Prostate gland (tissue), 2 donors: ENCODE measurements at regions not wholly inside any gene's neighbourhood (a gene's known extent, or its start where the extent isn't known, plus 50 kb on each side); places are given as distances from the start of the nearest gene placed in this dataset.

Experiments
- DNase-seq: peaks from one replicate; pipeline ENCODE4 v3.0.0-alpha.2; 2019; ENCODE audit warnings: low spot score
- H3K27ac ChIP-seq, 2 donors: fragments of 200-600 bp; sonication (generic); 2 replicates each; pipeline ENCODE4 v1.5.1; 2017 to 2019
- H3K27me3 ChIP-seq: fragments of 200-600 bp; sonication (generic); replicated peaks from 2 replicates; pipeline ENCODE4 v1.5.1; 2019; ENCODE audit not compliant: insufficient read depth
- H3K36me3 ChIP-seq, 2 donors: fragments of 200-600 bp; sonication (generic); 1 replicate in 1 of 2; 2 replicates in 1 of 2; pipeline versions ENCODE4 v1.5.1 to v1.8.1; 2017 to 2019
- H3K4me1 ChIP-seq: fragments of 200-600 bp; sonication (generic); replicated peaks from 2 replicates; pipeline ENCODE4 v1.5.1; 2019
- H3K4me3 ChIP-seq, 2 donors: fragments of 200-600 bp; sonication (generic); 2 replicates each; pipeline ENCODE4 v1.5.1; 2017 to 2019
- H3K9me3 ChIP-seq: fragments of 200-600 bp; sonication (generic); 2 replicates; pipeline ENCODE4 v1.5.1; 2017
- POLR2A ChIP-seq: fragments of 450-650 bp; IDR thresholded peaks from one replicate; pipeline ENCODE4 v1.6.1; 2016; ENCODE audit warnings: antibody characterized with exemption, mild to moderate bottlenecking
- POLR2AphosphoS5 ChIP-seq: sonication (generic); formaldehyde crosslinking; IDR thresholded peaks from one replicate; pipeline ENCODE4 v1.6.1; 2017; ENCODE audit warnings: antibody characterized with exemption
- WGBS: methylation state at CpG from one replicate; pipeline ENCODE4 v1.1.5; 2018; 5-methylcytosine and 5-hydroxymethylcytosine counted together
- intact Hi-C: fragments of 100-400 bp; cut with DNase I; formaldehyde crosslinking; loops from one replicate; pipeline ENCODE4 v1.14.2; 2022
- TF ChIP-seq, protein P1 (sequence below), 4 experiments: fragments of 200-600 bp in 2 of 4; fragments of 450-650 bp in 2 of 4; sonication (generic) in 2 of 4; IDR thresholded peaks; 1 replicate in 3 of 4; 2 replicates in 1 of 4; pipeline ENCODE4 v1.5.1; 2016 to 2019; ENCODE audit warnings: antibody characterized with exemption in 4 of 4, mild to moderate bottlenecking in 2 of 4, moderate library complexity in 2 of 4

DNA sequence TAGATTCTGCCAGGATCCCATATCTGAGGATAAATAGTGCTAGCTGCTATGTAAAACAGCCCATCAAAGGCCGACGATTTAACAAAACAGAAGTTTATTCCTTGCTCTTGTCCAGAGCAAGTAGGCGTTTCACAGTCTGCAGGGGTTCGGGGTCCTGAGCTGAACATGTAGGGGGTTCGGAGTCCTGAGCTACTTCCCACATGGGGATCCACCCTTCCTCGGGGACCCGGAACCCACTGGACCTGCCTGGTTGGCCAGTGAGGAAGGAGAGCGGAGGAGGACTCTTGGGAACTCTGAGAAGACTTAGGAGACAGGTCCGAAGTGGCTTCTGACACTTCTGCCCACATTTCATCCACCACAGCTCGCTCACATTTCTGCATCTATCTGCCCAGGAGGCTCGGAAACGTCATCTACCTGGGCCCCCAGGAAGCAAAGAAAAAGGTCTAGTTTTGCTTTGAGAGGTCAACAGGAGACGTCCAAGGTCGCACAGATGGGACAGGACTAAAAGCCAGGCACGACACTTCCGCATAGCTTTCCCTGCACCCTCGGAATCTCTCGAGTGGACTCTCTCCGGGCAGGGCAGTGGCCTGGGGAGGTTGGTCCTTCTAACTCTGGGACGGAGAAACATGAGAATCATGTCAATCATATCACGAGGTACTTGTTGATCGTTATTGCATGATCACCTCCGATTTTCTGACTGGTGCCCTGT lies 86.4 kb downstream of the MICALL2 start:
- WGBS: 64% methylated on average over 23 of the region's 23 CpGs
- no peaks in the 10 kb centered on the region for H3K36me3 ChIP-seq
- no peak overlapping the region for H3K4me3 ChIP-seq
- H3K9me3 ChIP-seq: no peaks in the 10 kb centered on the region
- no peak overlapping the region for H3K27ac ChIP-seq
- intact Hi-C loops: no loop called here
- H3K27me3 ChIP-seq: peaks cover 37% of the 10 kb centered on the region
- no peak for TF ChIP-seq POLR2AphosphoS5
- no peak for TF ChIP-seq POLR2A
- TF ChIP-seq, protein P1, sequence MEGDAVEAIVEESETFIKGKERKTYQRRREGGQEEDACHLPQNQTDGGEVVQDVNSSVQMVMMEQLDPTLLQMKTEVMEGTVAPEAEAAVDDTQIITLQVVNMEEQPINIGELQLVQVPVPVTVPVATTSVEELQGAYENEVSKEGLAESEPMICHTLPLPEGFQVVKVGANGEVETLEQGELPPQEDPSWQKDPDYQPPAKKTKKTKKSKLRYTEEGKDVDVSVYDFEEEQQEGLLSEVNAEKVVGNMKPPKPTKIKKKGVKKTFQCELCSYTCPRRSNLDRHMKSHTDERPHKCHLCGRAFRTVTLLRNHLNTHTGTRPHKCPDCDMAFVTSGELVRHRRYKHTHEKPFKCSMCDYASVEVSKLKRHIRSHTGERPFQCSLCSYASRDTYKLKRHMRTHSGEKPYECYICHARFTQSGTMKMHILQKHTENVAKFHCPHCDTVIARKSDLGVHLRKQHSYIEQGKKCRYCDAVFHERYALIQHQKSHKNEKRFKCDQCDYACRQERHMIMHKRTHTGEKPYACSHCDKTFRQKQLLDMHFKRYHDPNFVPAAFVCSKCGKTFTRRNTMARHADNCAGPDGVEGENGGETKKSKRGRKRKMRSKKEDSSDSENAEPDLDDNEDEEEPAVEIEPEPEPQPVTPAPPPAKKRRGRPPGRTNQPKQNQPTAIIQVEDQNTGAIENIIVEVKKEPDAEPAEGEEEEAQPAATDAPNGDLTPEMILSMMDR (IDR thresholded peaks at IDR 0.05): no peak
- no peaks in the 10 kb centered on the region for H3K4me1 ChIP-seq
- no peak for DNase-seq

DNA sequence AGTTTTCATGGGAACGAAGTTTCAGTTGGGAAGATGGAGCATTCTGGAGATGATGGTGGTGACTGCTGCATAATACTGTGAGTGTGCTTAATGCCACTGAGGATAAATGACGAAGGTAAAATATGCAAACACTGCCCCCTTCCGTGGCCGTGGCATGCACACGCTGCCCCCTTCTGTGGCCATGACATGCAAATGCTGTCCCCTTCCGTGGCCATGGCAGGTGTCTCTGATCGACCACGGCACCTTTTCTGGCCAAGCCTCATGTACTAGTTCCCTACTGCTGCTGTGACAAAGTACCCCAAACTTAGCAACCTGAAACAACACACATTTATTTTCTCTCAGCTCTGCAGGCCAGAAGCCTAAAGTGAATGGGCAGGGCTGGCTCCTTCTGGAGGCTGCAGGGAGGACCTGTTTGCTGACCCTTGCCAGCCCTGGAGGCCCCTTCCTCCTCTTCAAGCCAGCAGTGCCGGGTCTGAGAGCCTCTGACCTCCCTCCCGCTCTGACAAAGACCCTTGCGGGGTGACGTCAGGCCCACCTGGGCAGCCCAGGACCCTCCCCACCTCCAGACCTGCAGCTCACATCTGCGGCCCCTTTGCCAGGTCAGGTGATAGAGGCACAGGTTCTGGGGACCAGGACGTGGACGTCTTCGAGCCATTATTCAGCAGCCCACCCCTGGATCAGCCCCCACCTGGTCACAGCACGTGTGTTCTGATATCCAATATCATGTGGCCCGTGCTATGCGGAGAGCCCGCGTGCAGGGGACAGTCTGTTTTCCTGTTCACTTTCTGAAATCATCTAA lies 82.0 kb downstream of the MICALL2 start:
- Histone ChIP-seq H3K27me3 (peaks cover 15% of the 10 kb centered on the region), H3K9me3 (no peaks in the 10 kb centered on the region), H3K36me3 (no peaks in the 10 kb centered on the region), H3K4me3 (no peak overlapping the region), H3K4me1 (no peaks in the 10 kb centered on the region), H3K27ac (no peak overlapping the region)
- TF ChIP-seq, protein P1 (IDR thresholded peaks at IDR 0.05): no peak
- TF ChIP-seq POLR2A (no peak), POLR2AphosphoS5 (no peak)
- WGBS: 66% methylated on average over 21 of the region's 21 CpGs
- intact Hi-C loops: no loop called here
- no peak for DNase-seq

DNA sequence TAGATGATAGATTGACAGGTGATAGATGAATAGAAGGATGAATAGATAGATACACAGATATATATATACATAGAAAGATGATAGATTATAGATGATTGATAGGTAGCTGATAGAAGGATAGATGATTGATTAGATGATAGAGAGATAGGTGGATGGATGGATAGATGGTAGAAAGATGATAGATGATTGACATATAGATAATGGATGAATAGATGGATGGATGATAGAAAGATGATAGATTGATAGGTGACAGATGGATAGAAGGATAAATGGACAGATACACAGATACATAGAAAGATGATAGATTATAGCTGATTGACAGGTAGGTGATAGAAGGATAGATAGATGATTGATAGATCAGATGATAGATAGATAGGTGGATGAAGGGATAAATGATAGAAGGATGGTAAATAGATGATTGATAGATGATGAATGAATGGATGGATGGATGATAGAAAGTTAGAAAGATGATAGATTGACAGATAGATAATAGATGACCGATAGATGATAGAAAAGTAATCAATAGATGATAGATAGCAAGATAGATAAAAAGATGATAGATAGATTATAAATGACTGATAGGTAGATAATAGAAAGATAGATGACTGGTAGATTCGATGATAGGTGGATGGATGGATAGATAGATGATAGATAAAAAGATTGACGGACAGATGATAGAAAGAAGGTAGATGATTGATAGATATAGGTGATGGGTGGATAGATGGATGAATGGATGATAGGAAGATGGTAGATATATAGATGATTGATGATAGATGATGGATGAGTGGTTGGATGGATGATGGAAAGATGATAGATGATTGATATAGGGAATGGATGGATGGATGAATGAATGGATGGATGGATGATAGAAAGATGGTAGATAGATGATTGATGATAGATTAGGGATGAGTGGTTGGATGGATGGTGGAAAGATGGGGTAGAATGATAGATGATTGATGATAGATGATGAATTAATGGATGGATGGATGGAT lies 80.4 kb downstream of the MICALL2 start:
- Histone ChIP-seq H3K27ac (no peak overlapping the region), H3K27me3 (peaks cover 15% of the 10 kb centered on the region), H3K4me3 (no peak overlapping the region), H3K4me1 (no peaks in the 10 kb centered on the region), H3K36me3 (no peaks in the 10 kb centered on the region), H3K9me3 (no peaks in the 10 kb centered on the region)
- TF ChIP-seq, protein P1 (IDR thresholded peaks at IDR 0.05): no peak
- TF ChIP-seq POLR2AphosphoS5: no peak
- 94% methylated on average over 3 of the region's 3 CpGs for WGBS
- DNase-seq: no peak
- intact Hi-C loops: no loop called here

DNA sequence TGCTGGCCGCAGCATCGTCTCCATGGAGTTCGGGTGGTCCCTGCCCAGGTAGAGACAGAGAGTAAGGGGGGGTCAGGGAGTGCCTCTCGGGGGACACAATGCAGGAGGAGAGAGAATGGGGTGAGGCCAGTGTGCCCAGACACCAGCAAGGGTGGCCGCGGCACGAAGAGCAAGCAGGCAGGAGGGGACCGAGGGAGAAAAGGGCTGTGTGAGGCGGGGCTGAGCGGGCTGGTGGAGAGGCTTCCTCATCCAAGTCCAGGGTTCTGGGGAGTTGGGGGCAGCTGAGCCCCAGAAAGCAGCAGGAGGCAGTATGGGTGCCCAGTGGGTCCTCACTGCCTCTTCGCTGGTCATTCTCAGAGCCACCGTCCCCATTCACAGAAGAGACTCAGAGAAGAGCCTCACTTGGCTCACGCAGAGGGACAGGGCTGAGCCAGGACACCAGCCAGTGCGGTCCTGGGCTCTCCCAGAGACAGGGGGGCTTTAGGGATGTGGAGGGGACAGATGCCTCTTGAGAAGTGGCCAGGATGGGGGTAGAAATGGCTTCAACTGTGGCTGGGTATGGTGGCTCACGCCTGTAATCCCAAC lies 78.9 kb downstream of the MICALL2 start:
- Histone ChIP-seq H3K27ac (no peak overlapping the region), H3K36me3 (no peaks in the 10 kb centered on the region), H3K27me3 (peaks cover 18% of the 10 kb centered on the region), H3K9me3 (no peaks in the 10 kb centered on the region), H3K4me3 (no peak overlapping the region), H3K4me1 (no peaks in the 10 kb centered on the region)
- no peak for DNase-seq
- intact Hi-C loops: no loop called here
- WGBS: 76% methylated on average over 15 of the region's 15 CpGs
- TF ChIP-seq, protein P1 (IDR thresholded peaks at IDR 0.05): no peak
- no peak for TF ChIP-seq POLR2A
- no peak for TF ChIP-seq POLR2AphosphoS5
